HG02938 (cell line): ENCODE measurements at regions not wholly inside any gene's neighbourhood (a gene's known extent, or its start where the extent isn't known, plus 50 kb on each side); places are given as distances from the start of the nearest gene placed in this dataset.
A peak's percentile ranks its signal among the peaks of the same experiment; 100 is the strongest.

Experiments
- ATAC-seq: cut with Tn5 transposase; IDR thresholded peaks from one replicate; pipeline ENCODE4 v1.9.1; 2021; ENCODE audit warnings: mild to moderate bottlenecking, moderate library complexity; ENCODE audit not compliant: unreplicated experiment

- ATAC-seq: no peak
These were observed 65.0 kb upstream of the SLC2A12 start for GRCh38 chr6:134117409-134117808.

GRCh38 chr6:134115715-134116074 lies 63.3 kb upstream of the SLC2A12 start:
- ATAC-seq: no peak

- no peak for ATAC-seq
These were observed 62.7 kb upstream of the SLC2A12 start for GRCh38 chr6:134114918-134115714.

- no peak for ATAC-seq
These were observed 62.1 kb upstream of the SLC2A12 start for GRCh38 chr6:134114489-134114888.

GRCh38 chr6:134111726-134112125 lies 59.3 kb upstream of the SLC2A12 start:
- no peak for ATAC-seq

- peak; percentile 68 for ATAC-seq
These were observed 58.7 kb upstream of the SLC2A12 start for GRCh38 chr6:134111062-134111677.

- ATAC-seq: no peak
These were observed 54.3 kb upstream of the SLC2A12 start for GRCh38 chr6:134106702-134107101.

GRCh38 chr6:134105940-134106339 lies 53.5 kb upstream of the SLC2A12 start:
- no peak for ATAC-seq

- no peak for ATAC-seq
These were observed 50.6 kb upstream of the SLC2A12 start for GRCh38 chr6:134103006-134103405.
